CD1c-positive myeloid dendritic cell (primary cell): ENCODE measurements at regions not wholly inside any gene's neighbourhood (a gene's known extent, or its start where the extent isn't known, plus 50 kb on each side); places are given as distances from the start of the nearest gene placed in this dataset.

Experiments
- DNase-seq: peaks from one replicate; pipeline ENCODE4 v3.0.0-alpha.2; 2016; ENCODE audit errors: extremely low spot score

DNA sequence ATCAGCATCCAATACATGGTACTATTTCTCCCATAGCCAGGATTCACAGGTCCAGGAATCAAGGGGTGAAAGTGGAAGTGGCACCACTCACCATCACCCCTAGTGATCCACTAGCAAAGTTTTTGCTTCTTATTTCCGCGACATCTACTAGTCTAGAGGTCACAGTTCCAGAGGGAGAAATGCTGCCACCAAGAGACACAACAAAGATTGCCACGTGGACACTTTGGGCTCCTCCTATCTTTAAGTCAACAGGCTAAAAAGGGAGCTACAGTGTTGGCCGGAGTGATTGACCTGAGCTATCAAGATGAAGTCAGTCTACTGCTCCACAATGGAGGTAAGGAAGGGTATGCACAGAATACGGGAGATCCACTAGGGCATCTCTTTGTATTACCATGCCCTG is 178.2 kb downstream of the AKR1D1 start:
- no peak for DNase-seq

DNA sequence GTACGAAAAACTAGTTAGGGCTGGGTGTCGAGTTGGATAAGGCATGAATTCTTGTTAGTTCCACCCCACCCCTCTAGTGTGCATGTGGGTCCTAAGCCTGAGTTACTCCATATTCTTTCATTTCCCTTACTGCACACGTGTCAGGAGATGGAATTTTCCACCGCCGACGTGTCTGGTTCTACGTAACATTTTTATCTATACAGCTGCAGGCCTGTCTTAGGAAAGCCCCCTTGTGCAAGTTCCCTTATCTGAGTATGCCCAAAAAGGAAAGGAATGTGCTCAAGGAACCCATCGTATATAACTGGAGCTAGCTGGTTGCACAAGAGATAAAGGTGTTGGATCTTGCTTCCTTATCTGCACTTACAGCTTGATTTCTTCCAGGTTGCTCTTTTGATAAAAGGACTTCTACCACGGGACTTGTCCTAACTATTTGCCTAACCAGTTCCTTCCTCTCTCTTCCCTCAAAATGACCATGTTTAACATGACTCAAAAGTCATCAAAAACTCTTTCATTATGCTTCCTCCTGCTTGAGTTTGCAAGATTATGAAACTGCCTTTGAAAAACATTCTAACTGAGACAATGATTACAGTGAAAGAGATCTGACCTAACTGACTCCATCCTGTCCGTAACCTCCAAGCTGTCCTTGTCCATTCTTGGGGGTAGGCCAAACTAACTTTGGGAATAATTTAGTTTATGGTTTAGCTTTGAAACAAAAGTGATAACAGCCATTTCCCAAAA is 181.4 kb downstream of the AKR1D1 start:
- peak; percentile 85 for DNase-seq

DNA sequence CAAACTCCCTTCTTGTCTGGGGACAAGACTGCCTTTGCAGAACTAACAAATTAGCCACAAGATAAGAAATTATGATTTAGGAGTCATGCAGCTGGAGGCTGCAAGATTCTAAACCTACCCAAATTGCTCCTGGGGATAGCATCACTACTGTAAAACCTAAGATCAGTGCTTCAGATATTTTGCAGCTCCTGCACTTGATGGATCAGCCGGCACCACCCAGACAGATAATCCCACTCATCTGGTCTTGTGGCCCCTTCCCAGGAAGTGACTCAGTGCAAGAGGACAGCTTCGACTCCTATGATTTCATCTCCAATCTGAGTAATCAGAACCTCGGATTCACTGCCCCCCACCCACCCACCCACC is 181.9 kb downstream of the AKR1D1 start:
- peak; percentile 59 for DNase-seq

DNA sequence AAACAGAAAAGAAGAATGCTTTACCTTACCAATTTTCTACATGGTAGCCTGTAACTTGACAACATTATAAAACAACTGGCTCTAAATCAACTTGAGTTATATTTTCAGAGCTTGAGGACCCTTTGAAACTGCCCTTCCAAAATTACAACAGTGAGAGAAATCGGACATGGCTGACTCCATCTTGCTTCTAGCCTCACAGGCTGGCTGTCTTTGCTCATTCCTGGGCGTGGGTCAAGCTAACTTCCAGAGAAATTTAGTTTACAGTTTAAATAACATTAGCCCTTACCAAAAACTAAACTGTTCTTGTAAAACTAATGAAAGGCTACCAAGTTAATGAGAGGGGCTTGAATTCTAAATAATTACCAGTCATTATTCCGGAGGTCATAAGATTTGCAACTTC is 183.4 kb downstream of the AKR1D1 start:
- DNase-seq: no peak

DNA sequence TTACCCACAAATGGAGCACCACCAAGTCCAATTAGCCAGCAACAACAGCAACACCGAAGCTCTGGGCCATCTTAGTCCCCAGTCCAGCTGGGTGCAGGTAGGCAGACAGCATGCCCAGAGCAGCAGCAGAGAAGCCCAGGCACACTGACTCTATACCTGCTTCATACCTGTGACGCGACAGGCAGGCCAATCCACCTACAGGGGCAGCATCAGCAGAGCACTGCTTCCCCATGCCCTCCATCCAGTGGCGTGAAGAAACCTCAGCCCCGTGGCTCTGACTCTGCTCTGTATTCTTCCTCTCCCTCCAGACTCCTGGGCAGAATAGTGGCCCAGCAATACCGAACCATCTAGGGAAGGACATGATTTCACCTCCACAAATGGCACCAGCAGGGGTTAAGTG is 191.7 kb downstream of the AKR1D1 start:
- DNase-seq: no peak

DNA sequence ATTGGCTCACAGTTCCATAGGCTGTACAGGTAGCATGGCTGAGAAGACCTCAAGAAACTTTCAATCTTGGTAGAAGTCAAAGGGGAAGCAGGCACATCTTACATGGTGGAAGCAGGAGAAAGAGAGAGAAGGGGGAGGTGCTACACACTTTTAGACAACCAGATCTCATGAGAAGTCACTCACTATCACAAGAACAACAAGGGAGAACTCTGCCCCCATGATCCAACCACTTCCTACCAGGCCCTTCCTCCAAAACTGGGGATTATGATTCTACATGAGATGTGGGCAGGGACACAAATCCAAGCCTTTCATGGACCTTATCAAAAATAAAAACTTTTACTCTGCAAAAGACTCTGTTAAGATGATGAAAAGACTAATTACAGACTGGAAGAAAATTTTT is 183.2 kb upstream of the TRIM24 start:
- DNase-seq: no peak

DNA sequence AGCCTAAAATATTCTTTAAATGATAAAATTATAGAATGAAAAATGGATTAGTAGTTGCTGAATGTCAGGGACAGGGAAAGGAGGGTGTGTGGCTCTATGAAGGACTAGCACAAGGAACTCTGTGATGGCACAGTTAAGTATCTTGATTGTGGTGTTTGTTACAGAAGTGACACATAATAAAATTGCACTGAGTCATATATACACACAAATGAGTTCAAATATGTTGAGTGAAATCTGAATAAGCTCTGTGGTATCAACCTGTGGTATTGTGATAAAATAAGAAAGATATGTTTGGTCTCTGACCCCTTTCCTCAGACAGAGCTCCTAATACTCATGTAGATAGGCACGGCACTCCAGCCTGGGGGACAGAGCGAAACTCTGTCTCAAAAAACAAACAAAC is 181.5 kb upstream of the TRIM24 start:
- DNase-seq: no peak

DNA sequence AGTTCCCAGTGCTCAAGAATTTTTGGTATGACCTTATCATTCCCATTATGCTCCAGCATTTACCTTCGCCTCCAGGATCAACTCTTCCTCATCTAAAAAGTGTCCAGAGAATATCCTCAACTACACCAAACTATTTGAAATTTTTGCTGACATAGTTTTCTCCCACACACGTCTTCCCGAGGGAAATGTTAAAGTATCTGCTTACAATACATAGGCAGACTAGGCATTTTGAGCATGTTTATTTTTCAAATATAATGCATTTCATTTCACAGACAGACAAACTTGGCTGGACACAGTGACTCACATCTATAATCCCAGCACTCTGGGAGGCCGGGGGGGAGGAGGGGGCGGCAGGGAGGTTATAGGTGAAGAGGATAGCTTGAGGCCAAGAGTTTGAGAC is 177.1 kb upstream of the TRIM24 start:
- no peak for DNase-seq

DNA sequence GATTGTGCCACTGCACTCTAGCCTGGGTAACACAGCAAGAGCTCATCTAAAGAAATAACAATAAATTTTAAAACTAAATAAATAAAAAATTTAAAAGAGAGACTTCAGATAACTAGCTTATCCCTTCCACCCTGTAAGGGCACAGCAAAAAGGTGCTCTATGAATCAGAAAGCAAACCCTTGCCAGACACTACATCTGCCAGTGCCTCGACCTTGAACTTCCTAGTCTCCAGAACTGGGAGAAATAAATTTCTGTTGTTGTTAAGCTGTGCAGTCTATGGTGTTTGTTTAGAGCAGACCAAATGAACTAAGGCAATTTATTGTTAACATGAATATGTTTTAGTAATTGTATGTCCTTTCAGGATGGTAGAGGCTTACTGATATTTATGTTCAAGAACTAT is 174.9 kb upstream of the TRIM24 start:
- no peak for DNase-seq

DNA sequence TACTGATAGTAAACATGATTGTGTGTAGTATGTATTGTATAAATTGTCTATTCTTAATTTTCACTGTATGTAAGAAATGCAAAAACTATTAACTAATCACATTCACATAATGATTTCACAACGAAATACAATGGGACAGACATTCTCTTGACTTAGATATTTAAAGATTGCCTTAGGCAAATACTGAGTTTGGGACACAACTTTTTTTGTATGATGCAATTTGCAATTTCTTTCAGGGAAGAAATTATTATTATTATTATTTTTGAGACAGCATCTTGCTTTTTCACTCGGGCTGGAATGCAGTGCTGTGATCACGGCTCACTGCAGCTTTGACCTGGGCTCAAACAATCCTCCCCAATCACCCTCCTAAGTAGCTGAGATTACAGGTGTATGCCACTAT is 173.2 kb upstream of the TRIM24 start:
- no peak for DNase-seq

DNA sequence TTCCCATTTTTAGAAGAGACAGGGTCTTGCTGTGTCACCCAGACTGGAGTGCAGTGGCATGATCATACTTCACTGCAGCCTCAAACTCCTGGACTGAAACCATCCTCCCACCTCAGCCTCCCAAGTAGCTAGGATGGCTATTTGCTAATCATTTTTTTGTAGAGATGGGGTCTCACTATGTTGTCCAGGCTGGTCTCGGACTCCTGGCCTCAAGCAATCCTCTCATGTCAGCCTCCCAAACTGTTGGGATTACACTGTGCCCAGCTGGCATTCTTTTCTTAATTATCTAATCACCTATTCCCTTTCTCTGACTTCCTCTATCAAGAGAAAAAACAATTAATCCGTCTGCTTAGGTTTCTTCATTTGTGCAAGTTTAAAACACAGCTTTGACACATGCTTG is 172.5 kb upstream of the TRIM24 start:
- DNase-seq: no peak

DNA sequence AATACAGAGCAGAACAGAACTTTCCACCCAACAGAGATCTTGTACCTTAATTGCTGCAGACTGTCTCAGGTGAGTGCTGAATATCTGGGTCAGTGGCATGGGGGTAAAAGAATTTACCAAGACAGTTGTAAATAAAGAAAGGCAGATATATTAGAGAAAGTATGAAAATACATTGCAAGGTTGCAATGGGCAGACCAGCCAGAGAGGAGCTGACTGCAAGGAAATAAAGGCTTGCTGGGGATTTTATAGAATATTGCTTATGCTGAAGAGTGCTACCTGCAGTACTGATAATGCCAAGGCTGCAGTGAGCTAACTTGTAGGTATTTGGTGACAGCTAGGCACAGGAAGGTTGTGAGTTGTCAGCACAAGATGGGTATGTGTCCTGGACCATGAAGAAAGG is 171.0 kb upstream of the TRIM24 start:
- no peak for DNase-seq

DNA sequence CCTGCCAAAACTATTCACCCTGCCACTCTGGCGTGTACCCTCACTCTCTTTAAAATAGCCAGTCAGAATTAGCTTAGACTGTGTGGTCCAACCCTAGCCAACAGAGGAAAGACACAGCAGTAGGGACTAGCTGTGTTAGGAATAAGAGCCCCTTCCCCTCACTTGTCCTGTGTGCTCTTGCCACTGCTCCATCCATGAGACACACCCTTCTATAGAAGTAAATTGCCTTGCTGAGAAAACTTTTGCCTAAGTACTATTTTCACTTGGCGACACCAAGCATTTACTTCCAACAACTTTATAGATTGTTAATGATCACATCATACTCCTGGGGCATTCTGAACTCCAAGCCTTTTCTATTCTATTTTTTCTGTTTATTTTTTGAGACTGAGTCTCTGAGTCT is 170.2 kb upstream of the TRIM24 start:
- DNase-seq: no peak

DNA sequence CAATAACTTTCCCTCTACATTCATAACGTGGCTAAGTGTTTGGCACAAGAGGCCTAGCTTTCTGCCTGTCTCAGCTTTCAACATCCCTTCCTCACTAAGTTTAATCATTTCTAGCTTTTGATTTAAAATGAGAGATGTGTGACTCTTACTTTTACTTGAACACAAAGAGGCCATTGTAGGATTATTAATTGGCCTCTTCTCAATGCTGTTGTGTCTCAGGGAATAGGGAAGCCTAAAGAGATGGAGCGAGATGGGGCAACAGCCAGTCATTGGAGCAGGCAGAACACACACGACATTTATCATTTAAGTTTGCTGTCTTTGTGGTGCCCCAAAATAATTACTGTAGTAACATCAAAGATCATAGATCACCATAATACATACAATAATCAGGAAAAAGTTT is 167.1 kb upstream of the TRIM24 start:
- DNase-seq: no peak

DNA sequence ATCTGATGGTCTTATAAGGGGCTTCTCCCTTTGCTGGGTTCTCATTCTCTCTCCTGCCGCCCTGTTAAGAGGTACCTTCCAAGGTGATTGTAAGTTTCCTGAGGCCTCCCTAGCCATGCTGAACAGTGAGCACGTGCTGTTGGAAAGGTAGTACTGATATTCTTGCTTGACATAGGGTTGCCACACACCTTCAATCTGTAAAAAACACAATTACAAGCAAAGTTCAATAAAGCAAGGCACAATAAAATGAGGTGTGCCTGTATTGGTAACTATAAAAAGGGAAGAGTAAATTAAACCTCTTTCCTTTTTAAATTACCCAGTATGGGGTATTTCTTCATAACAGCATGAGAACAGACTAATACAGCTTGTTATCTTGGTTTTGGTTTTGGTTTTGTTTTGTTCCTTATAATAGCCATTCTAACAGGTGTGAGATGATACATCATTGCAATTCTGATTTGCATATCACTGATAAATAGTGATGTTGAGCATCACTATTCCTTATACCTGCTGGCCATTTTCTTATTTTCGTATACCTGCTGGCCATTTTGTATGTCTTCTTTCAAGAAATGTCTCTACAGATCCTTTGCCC is 164.9 kb upstream of the TRIM24 start:
- no peak for DNase-seq

DNA sequence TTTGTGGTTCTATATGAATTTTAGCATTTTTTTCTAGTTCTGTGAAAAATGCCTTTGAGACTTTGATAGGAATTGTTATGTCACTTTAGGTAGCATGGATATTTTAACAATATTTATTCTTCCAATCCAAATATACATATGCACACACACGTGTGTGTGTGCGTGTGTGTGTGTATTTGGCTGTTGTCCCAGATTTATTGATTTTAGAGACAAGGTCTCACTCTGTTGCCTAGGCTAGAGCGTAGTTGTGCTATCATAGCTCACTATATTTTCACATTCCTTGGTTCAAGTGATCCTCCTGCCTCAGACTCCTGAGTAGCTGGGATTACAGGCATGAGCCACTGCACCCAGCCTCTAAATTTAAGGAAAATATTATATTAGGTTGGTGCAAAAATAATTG is 162.5 kb upstream of the TRIM24 start:
- DNase-seq: no peak

DNA sequence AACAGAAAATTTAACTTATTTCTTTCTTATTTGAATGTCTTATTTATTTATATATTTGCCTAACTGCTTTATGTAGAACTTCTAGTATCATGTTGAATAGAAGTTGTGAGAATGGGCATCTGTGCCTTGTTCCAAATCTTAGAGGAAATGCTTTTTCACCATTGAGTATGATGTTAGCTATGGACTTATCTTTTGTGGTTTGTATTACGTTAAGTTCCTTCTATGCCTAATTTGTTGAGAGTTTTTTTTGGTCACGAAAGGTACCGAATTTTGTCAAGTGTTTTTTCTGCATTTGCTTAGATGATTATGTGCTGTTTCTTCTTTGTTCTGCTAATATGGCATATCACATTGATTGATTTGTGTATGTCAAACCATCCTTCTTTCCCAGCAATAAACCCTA is 161.0 kb upstream of the TRIM24 start:
- DNase-seq: no peak

DNA sequence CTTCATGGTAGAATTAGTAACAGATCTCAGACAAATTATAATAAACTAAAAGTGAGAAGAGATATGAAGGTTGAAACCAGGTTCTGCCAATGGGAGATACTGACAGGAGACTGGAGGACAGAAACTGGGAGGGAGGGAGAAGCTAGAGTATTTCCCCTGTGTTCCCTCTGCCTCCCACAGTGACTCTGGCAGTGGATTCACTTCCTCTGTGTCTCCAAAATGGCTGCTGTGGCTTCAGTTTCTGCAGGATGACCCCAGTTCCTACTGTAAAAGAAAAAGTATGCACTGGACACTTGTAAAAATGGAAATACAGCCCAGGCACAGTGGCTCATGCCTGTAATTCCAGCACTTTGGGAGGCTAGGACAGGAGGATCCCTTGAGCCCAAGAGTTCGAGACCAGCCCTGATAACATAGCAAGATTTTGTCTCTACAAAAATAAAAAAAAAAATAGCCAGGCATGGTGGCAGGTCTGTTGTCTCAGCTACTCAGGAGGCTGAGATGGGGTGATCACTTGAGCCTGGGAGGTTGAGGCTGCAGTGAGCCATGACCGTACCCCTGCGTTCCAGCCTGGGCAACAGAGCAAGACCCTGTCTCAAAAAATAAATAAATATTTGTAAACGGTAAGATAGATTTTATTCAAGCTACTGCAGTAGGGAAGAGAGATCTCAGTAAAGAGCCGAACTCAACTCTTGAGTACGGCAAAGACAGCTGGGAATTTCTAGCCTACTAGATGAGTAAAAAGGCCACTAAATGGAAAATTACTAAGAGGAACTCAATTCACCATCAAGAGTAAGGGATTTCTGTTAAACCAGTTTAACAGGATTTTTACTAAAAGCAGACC is 156.6 kb upstream of the TRIM24 start:
- DNase-seq: peak; percentile 59

DNA sequence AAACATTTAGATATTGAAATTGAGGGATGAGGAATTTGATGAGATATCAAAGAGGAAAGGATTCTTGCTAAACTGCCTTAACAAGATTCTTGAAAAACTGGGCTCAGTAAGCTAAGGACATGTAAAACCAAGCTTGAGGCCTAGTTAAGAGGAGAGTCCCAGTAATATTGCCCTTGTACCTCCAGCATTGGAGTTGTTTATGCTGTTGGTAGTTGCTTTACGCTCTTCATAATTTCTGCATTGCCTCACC is 156.1 kb upstream of the TRIM24 start:
- DNase-seq: no peak

DNA sequence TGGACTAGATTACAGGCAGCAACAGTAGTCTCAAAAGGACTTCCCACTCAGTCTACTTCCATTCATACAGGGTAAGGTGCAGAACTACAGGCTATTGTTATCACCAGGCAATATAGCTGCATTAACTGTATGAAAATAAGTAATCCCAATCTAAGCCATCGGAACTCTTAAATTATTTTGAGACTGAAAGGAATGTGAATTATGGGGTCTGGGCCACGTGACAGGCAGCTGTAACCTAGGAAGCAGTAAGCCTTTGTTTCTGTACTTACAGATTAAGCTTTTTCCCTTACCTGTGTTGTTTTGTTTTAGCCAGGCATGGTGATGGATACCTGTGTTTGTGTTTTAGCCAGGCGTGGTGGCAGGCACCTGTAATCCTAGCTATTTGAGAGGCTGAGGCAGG is 152.4 kb upstream of the TRIM24 start:
- no peak for DNase-seq

DNA sequence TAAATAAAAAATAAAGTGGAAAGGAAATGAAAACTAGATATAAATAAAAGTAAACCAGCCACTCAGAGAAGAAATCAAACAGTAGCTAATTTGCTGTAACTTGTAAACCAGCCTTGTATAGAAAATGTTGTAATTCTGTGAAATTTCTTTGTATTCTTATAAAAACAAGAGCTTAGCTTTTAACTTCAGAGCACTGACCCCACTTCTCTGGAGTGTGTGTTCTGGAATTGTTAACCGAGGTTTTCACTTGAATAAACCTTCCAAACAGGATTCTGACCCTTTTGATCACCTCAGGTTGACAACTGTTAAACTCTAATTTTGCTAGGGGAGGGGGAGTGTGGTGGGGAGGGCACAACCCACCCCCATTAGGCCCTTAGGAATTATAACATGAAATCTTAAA is 151.9 kb upstream of the TRIM24 start:
- no peak for DNase-seq

DNA sequence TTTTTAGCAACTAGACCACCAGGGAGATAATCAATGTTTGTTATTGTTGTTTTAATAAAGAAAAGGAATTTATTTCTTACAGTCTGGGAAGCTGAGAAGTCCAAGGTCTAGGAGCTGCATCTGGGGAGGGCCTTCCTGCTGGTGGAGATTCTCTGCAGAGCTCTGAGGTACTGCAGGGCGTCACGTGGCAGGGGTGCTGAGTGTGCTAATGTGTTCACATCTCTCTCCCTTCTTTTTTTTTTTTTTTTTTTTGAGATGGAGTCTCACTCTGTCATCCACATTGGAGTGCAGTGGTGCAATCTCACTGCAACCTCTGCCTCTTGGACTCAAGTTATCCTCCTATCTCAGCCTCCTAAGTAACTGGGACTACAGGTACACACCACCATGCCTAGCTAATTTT is 150.9 kb upstream of the TRIM24 start:
- DNase-seq: no peak

DNA sequence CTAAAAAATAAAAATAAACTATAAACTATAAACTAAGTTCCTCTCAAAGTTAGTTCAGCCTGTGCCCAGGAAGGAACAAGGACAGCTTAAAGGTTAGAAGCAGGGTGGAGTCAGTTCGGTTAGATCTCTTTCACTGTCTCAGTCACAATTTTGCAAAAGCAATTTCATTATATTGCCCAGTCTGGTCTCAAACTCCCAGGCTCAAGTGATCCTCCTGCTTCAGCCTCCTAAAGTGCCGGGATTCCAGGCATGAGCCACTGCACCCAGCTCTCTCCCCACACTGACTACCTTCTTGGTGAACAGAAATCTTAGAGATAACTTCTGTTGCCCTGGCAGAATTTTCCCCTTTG is 146.3 kb upstream of the TRIM24 start:
- no peak for DNase-seq
